Activated CD4-positive, CD25-positive, alpha-beta regulatory T cell treated with anti-CD3 and anti-CD28 coated beads, Interleukin-2, amount 50 U/mL, for 24 hours (primary cell): ENCODE measurements at regions not wholly inside any gene's neighbourhood (a gene's known extent, or its start where the extent isn't known, plus 50 kb on each side); places are given as distances from the start of the nearest gene placed in this dataset.
"Not testable (repeated sequence)": the region's sequence is repeated elsewhere in the genome, so short reads cannot be mapped to it uniquely, and the experiment has no call there.

Experiments used
- ATAC-seq, 2 donors: fragments of 150-1000 bp; cut with Tn5 transposase; one replicate each; pipeline ENCODE4 v1.10.0; 2021; ENCODE audit warnings: mild to moderate bottlenecking in 1 of 2, moderate library complexity in 1 of 2

DNA sequence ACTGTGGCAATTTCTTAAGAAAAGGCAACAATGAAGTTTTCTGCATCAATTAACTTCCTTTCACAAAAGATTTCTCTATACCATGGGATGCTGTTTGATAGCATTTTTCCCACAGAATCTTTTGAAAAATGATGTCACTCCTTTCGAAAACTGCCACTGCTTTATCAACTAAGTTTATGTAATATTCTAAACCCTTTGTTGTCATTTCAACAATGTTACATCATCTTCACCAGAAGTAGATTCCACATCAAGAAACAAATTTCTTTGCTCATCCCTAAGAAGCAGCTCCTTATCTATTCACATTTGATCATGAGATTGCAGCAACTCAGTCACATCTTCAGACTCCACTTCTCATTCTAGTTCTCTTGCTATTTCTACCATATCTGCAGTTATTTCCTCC, 116.1 kb upstream of the KCND3 start:
- ATAC-seq, result no peak

DNA sequence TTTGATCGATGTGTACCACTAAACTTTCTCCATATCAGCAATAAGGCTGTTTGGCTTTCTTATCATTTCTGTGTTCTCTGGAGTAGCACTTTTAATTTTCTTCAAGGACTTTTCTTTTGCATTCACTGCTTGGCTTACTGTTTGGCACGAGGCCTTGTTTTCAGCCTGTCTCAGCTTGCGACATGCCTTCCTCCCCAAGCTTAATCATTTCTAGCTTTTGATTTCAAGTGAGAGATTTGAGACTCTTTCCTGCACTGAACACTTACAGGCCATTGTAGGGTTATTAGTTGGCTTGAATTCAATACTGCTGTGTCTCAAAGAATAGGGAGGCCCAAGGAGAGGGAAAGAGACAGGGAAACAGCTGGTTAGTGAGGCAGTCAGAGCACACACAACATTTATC, 120.6 kb upstream of the KCND3 start:
- no peak for ATAC-seq

DNA sequence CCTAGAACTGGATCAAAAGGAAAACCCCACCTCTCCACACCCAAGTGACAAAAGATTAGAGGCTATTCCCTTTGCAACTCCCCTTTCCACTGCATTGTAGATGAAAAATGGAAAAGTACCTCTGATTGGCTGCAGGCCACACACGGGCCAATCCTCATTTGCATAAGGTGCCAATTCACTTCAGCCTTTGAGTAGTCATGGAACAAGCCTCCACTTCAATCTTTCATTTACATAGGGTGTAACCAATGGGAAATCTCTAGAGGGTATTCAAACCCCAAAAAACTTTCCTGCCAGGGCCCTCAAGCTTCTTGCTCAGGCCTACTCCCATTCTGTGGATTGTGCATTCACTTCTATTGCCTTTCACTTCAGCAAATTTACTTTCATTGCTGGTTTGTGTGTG, 122.3 kb upstream of the KCND3 start:
- ATAC-seq, result no peak

GRCh38 chr1:112114540-112114939, 125.1 kb upstream of the KCND3 start:
- ATAC-seq, result no peak

DNA sequence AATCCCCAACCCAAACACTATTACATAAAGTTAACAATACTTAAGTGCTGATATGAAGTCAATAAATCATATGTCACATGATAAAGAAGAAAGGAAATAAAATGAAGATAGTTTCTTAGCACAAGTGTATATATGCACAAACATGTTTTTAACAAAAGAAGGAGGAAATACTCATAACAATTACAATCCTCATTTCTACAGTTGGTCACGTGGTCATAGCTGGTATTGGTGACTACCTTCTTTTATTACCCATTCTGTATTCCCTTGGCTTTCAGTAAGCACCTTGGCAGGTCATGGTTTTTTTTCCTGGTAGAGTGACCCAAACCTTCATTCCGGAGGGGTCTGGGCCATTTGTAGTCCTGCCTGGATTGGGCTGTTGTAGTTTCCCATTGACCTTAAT, 137.1 kb upstream of the KCND3 start:
- no peak for ATAC-seq

DNA sequence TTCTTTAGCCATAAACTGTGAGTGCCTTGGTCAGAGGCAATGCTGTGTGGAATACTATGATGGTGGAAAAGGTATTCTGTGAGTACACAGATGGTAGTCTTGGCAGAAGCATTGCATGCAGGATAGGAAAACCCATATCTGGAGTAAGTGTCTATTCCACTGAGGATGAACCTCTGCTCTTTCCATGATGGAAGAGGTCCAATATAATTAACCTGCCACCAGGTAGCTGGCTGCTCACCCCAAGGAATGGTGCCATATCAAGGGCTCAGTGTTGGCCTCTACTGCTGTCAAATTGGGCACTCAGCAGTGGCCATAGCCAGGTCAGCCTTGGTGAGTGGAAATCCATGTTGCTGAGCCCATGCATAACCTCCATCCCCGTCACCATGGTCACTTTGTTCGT, 138.1 kb upstream of the KCND3 start:
- not testable (repeated sequence) for ATAC-seq

DNA sequence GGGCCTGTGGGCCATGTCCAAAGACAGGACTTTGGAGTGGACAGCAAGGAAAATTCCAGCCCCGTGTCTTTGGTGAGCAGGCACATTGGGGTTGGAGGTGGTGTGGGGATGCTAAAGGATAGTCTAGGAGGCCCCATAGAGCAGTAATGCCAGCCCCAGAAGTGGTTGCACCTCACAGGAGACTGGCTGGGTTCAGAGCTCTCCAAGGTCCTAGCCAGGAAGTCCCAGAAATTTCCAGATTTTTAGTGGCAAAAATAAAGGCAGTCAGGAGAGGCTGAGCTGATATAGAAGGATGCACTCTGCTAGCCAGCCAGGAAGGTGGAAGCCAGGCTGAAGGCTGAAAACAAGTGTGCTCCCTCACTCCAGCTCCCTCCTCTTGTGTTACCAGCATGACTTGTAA, 144.0 kb upstream of the KCND3 start:
- ATAC-seq, result no peak

- ATAC-seq, result no peak
Measured at GRCh38 chr1:112140743-112141142, 151.3 kb upstream of the KCND3 start.

GRCh38 chr1:112141301-112141700, 151.8 kb upstream of the KCND3 start:
- no peak for ATAC-seq

DNA sequence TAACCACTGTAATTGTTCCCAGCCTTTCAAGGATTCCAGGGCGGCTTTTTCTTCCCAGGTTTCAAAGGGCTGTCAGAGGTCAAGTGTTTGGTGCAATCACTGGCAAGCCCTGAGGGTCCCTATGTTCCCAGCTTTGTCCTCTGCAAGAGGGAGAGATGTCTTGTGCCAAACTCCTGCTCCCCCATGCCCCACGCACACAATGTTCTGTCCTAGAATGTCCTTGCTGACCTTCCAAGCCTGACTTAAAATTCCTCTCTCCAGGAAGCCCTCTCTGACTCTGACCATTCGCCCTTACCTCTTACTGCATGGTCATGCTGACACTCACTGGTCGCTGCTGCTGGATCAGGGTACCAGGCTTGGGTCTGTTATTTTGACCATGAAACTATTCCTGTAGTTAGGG, 152.5 kb upstream of the KCND3 start:
- ATAC-seq, result no peak

DNA sequence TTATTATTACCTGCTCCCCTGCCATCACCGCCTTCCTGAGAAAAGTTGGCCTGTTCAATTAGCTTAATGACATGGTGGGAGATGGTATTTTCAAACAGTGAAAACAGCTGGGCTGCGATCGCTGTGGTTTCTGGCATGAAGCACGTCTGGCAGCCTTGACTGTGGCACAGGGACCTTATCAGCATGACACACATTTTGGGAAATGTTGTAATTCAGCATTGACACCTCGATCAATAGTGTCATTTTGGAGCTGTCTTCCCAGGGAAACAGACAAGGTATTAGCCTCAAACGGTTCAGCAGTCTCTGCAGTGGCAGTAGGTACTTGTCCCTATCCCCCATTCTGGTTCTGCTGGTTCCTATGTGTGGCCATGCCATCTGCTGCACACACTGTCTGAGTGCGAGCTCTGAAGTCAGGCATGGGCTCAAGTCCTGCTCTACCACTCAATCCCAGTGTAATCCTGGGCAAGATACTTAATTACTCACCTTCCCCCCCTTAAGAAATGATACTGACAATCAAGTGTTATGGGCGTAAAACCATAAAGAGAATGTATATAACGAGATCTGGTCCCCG, 154.5 kb upstream of the KCND3 start:
- no peak for ATAC-seq

GRCh38 chr1:112144733-112145426, 155.4 kb upstream of the KCND3 start:
- no peak for ATAC-seq

DNA sequence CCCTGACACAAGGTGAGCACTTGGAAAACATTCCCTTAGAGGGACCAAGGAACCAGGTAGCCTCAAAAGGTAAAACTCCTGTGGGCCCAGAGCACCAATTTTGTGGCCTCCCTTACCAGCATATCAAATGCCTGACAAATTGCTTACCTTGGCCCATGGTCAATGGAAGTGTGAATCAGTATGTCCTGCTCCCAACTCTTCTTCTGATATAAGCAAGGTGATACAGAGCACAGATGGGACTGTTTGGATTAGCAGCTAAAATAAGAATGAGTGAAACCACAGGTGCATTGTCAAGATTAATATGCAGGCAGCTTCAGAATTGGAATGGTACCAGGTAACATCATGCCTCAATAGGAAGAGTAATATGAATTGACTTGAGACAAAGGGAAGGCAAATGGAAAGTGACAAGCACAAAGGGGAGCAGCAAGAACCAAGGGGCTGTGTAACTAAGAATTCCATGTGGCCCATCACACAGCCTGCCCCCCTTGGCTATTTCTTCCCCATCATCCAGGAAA, 156.8 kb upstream of the KCND3 start:
- no peak for ATAC-seq

- not testable (repeated sequence) for ATAC-seq
Measured at GRCh38 chr1:112160214-112160613, 170.7 kb upstream of the KCND3 start.

- no peak for ATAC-seq
Measured at GRCh38 chr1:112165375-112165774, 175.9 kb upstream of the KCND3 start.

- no peak for ATAC-seq
Measured at GRCh38 chr1:112169517-112169916, 180.0 kb upstream of the KCND3 start.

DNA sequence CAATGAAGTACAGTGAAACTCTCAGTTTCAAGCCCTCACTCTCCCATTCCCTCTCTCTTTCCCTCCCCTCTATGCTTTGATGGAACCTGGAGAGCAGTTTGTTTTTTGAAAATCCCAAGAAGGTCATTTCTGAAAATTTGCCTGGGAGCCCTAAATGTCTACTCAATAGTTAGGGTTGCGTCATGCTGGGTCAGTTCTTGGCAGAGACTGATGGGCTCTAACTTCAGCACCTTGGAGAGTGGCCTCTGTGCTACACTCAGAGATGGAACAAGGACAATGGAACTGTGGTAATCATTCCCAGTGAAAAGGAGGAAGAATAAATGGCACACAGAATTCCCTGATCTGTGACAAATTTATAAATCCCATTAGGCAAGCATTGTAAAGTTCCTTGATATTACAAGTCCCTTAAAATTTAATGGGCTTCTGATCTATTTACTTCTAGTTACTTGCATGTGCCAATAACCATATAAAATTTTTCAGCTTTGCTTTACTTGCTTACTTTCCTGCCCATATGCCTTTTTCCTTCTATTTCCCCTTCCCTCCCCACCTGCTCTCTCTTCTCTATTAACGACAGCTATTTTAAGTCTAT, 182.9 kb upstream of the KCND3 start:
- ATAC-seq, result no peak

GRCh38 chr1:112177314-112177713, 187.8 kb upstream of the KCND3 start:
- ATAC-seq, result no peak

GRCh38 chr1:112188611-112189010, 199.1 kb upstream of the KCND3 start:
- no peak for ATAC-seq

GRCh38 chr1:112196008-112196588, 199.9 kb upstream of the CTTNBP2NL start:
- no peak for ATAC-seq

GRCh38 chr1:112196731-112197130, 199.3 kb upstream of the CTTNBP2NL start:
- ATAC-seq, result no peak

DNA sequence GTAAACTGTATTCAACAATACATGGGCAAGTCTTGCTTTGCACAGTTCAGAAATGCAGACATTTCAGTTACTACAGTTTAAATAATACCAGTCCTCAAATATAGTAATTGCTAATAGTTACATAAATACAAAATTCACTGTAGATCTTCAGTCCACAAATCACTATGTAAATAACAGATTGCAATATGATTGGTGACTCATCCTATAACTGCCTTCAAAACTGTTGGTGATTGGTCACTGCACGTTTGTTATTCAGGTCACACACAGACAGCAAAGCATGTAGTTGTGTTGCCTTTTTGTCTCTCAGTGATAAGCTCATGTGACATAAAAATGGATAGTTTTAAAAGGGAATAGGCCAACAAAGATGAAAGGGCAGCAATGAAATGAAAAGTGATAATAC, 186.5 kb upstream of the CTTNBP2NL start:
- ATAC-seq, result no peak

GRCh38 chr1:112219267-112219666, 176.7 kb upstream of the CTTNBP2NL start:
- ATAC-seq, result no peak

- no peak for ATAC-seq
Measured at GRCh38 chr1:112230232-112230631, 165.8 kb upstream of the CTTNBP2NL start.
